ENCODE measurements at regions not wholly inside any gene's neighbourhood (a gene's known extent, or its start where the extent isn't known, plus 50 kb on each side); places are given as distances from the start of the nearest gene placed in this dataset.

GRCh38 chrX:107530141-107530540 lies 80.7 kb downstream of the FRMPD3 start:
- H3K9me2 ChIP-seq (replicated peaks; ENCODE audit: insufficient read depth) = no peaks in the 10 kb centered on the region
- no peaks in the 10 kb centered on the region for H3K4me1 ChIP-seq (ENCODE audit: insufficient read depth)
- H3K9me3 ChIP-seq (ENCODE audit: low read depth) = no peaks in the 10 kb centered on the region
- no peak for DNase-seq (ENCODE audit: low spot score)
- WGBS (ENCODE audit: low lambda C conversion rate, missing lambda C conversion rate) = 74% methylated on average over 3 of the region's 4 CpGs
- no peak overlapping the region for H2AFZ ChIP-seq
- H3K4me3 ChIP-seq = no peak overlapping the region
- H3K27me3 ChIP-seq = peaks cover 9% of the 10 kb centered on the region
- H3K36me3 ChIP-seq (replicated peaks; ENCODE audit: insufficient read depth, low read depth) = no peaks in the 10 kb centered on the region
- H3K79me2 ChIP-seq = no peaks in the 10 kb centered on the region
- H4K20me1 ChIP-seq (ENCODE audit: insufficient read depth, poor library complexity, severe bottlenecking) = no peaks in the 10 kb centered on the region
- TF ChIP-seq, protein P1, sequence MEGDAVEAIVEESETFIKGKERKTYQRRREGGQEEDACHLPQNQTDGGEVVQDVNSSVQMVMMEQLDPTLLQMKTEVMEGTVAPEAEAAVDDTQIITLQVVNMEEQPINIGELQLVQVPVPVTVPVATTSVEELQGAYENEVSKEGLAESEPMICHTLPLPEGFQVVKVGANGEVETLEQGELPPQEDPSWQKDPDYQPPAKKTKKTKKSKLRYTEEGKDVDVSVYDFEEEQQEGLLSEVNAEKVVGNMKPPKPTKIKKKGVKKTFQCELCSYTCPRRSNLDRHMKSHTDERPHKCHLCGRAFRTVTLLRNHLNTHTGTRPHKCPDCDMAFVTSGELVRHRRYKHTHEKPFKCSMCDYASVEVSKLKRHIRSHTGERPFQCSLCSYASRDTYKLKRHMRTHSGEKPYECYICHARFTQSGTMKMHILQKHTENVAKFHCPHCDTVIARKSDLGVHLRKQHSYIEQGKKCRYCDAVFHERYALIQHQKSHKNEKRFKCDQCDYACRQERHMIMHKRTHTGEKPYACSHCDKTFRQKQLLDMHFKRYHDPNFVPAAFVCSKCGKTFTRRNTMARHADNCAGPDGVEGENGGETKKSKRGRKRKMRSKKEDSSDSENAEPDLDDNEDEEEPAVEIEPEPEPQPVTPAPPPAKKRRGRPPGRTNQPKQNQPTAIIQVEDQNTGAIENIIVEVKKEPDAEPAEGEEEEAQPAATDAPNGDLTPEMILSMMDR (IDR thresholded peaks at IDR 0.05; ENCODE audit: poor library complexity) = no peak
- TF ChIP-seq EZH2 (IDR thresholded peaks at IDR 0.05; ENCODE audit: borderline replicate concordance) = no peak
- no peak for TF ChIP-seq EZH2phosphoT487 (IDR thresholded peaks at IDR 0.05; ENCODE audit: low read depth, severe bottlenecking, unreplicated experiment)
- H3K27ac ChIP-seq = no peak overlapping the region
- no peak overlapping the region for H3K4me2 ChIP-seq

- TF ChIP-seq EZH2phosphoT487 (IDR thresholded peaks at IDR 0.05; ENCODE audit: low read depth, severe bottlenecking, unreplicated experiment) = no peak
- TF ChIP-seq, protein P1 (IDR thresholded peaks at IDR 0.05; ENCODE audit: poor library complexity) = peak; percentile 45
- no peak for TF ChIP-seq EZH2 (IDR thresholded peaks at IDR 0.05; ENCODE audit: borderline replicate concordance)
- H3K27ac ChIP-seq = no peak overlapping the region
- no peaks in the 10 kb centered on the region for H3K36me3 ChIP-seq (replicated peaks; ENCODE audit: insufficient read depth, low read depth)
- no peaks in the 10 kb centered on the region for H3K9me2 ChIP-seq (replicated peaks; ENCODE audit: insufficient read depth)
- peak; percentile 60 for DNase-seq (ENCODE audit: low spot score)
- H3K79me2 ChIP-seq = no peaks in the 10 kb centered on the region
- no peak overlapping the region for H3K4me2 ChIP-seq
- no peaks in the 10 kb centered on the region for H4K20me1 ChIP-seq (ENCODE audit: insufficient read depth, poor library complexity, severe bottlenecking)
- no peak overlapping the region for H3K4me3 ChIP-seq
- no peaks in the 10 kb centered on the region for H3K27me3 ChIP-seq
- no peaks in the 10 kb centered on the region for H3K4me1 ChIP-seq (ENCODE audit: insufficient read depth)
- WGBS (ENCODE audit: low lambda C conversion rate, missing lambda C conversion rate) = 34% methylated on average over 6 of the region's 6 CpGs
- no peaks in the 10 kb centered on the region for H3K9me3 ChIP-seq (ENCODE audit: low read depth)
- no peak overlapping the region for H2AFZ ChIP-seq
Measured at GRCh38 chrX:107537815-107538214, 88.4 kb downstream of the FRMPD3 start.

GRCh38 chrX:107541244-107541643 lies 87.1 kb upstream of the PRPS1 start:
- WGBS (ENCODE audit: low lambda C conversion rate, missing lambda C conversion rate) = 81% methylated on average over 1 of the region's 1 CpG

More at GRCh38 chrX:107541244-107541643, 87.1 kb upstream of the PRPS1 start:
- Histone ChIP-seq H3K36me3 (replicated peaks; ENCODE audit: insufficient read depth, low read depth) (no peaks in the 10 kb centered on the region), H2AFZ (no peak overlapping the region), H4K20me1 (ENCODE audit: insufficient read depth, poor library complexity, severe bottlenecking) (no peaks in the 10 kb centered on the region), H3K27me3 (no peaks in the 10 kb centered on the region), H3K4me3 (no peak overlapping the region), H3K27ac (peak overlapping the region; percentile 33), H3K9me2 (replicated peaks; ENCODE audit: insufficient read depth) (no peaks in the 10 kb centered on the region), H3K4me1 (ENCODE audit: insufficient read depth) (no peaks in the 10 kb centered on the region), H3K4me2 (no peak overlapping the region), H3K79me2 (no peaks in the 10 kb centered on the region), H3K9me3 (ENCODE audit: low read depth) (no peaks in the 10 kb centered on the region)
- peak; percentile 52 for DNase-seq (ENCODE audit: low spot score)
- TF ChIP-seq, protein P1 (IDR thresholded peaks at IDR 0.05; ENCODE audit: poor library complexity) = no peak
- TF ChIP-seq EZH2phosphoT487 (IDR thresholded peaks at IDR 0.05; ENCODE audit: low read depth, severe bottlenecking, unreplicated experiment) = no peak
- no peak for TF ChIP-seq EZH2 (IDR thresholded peaks at IDR 0.05; ENCODE audit: borderline replicate concordance)

Data from hepatocyte (in vitro differentiated cells).